A549 (cell line): ENCODE measurements at regions not wholly inside any gene's neighbourhood (a gene's known extent, or its start where the extent isn't known, plus 50 kb on each side); places are given as distances from the start of the nearest gene placed in this dataset.

Experiments
- BHLHE40 ChIP-seq: IDR thresholded peaks from 2 replicates; pipeline ENCODE4 v1.6.1; 2012; ENCODE audit warnings: low read depth, low read length, inconsistent platforms
- CEBPB ChIP-seq, 2 experiments: fragments of >200 bp in 1 of 2; sonication (Bioruptor Twin) in 1 of 2; formaldehyde crosslinking in 1 of 2; IDR thresholded peaks; 2 replicates each; pipeline ENCODE4 v1.6.1; 2012 to 2016
- FOXS1 ChIP-seq: fragments of 250-450 bp; sonication (Bioruptor Pico); IDR thresholded peaks from 2 replicates; pipeline ENCODE4 v1.5.0; 2020; ENCODE audit warnings: mild to moderate bottlenecking, moderate library complexity
- POLR2A ChIP-seq: IDR thresholded peaks from 2 replicates; pipeline ENCODE4 v1.6.1; 2012; ENCODE audit warnings: mild to moderate bottlenecking, low read length
- RARB ChIP-seq: fragments of 250-450 bp; sonication (Bioruptor Pico); IDR thresholded peaks from 2 replicates; pipeline ENCODE4 v1.8.0; 2021; ENCODE audit warnings: mild to moderate bottlenecking, moderate library complexity
- RCOR1 ChIP-seq: fragments of 150-350 bp; IDR thresholded peaks from 2 replicates; pipeline ENCODE4 v1.6.1; 2014; ENCODE audit warnings: antibody characterized with exemption, low read length, low read depth
- RFX5 ChIP-seq: fragments of 450-650 bp; IDR thresholded peaks from 2 replicates; pipeline ENCODE4 v1.7.1; 2014; ENCODE audit warnings: antibody characterized with exemption, mild to moderate bottlenecking, moderate library complexity
- TF ChIP-seq, protein P1 (sequence below): fragments of >200 bp; sonication (Bioruptor Twin); formaldehyde crosslinking; IDR thresholded peaks from 3 replicates; pipeline ENCODE4 v1.5.1; 2016
- TF ChIP-seq, protein P2 (sequence below): IDR thresholded peaks from 2 replicates; pipeline ENCODE4 v1.6.1; 2012

DNA sequence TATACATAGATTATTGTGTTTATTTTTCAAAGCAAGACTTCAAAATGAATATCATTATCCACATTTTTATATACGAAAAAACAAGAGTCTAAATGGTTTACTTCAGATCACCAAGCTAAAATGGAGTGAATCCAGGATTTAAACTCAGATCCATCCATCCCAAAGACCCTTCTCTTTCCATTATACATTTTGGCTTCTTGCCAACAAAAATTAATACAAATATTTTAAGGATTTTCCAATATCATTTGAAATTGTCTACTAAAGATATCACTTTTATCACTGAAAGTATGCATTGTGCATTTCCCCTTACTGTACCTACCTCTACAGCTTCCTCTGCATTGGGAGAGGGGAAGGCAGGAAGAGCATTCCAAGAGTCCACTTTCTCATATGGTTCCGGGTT lies 541.2 kb downstream of the RPS29 start:
- TF ChIP-seq FOXS1 (CRISPR knock-in tag) (no peak), CEBPB (IDR thresholded peaks at IDR 0.05) (no peak), POLR2A (no peak), RFX5 (no peak), BHLHE40 (no peak), RCOR1 (no peak), RARB (CRISPR knock-in tag) (no peak)
- TF ChIP-seq, protein P1, sequence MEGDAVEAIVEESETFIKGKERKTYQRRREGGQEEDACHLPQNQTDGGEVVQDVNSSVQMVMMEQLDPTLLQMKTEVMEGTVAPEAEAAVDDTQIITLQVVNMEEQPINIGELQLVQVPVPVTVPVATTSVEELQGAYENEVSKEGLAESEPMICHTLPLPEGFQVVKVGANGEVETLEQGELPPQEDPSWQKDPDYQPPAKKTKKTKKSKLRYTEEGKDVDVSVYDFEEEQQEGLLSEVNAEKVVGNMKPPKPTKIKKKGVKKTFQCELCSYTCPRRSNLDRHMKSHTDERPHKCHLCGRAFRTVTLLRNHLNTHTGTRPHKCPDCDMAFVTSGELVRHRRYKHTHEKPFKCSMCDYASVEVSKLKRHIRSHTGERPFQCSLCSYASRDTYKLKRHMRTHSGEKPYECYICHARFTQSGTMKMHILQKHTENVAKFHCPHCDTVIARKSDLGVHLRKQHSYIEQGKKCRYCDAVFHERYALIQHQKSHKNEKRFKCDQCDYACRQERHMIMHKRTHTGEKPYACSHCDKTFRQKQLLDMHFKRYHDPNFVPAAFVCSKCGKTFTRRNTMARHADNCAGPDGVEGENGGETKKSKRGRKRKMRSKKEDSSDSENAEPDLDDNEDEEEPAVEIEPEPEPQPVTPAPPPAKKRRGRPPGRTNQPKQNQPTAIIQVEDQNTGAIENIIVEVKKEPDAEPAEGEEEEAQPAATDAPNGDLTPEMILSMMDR, result no peak
- TF ChIP-seq, protein P2, sequence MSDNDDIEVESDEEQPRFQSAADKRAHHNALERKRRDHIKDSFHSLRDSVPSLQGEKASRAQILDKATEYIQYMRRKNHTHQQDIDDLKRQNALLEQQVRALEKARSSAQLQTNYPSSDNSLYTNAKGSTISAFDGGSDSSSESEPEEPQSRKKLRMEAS, result no peak
